Activated CD4-positive, alpha-beta T cell treated with anti-CD3 and anti-CD28 coated beads, Interleukin-2, amount 50 U/mL, for 24 hours (primary cell): ENCODE measurements at regions not wholly inside any gene's neighbourhood (a gene's known extent, or its start where the extent isn't known, plus 50 kb on each side); places are given as distances from the start of the nearest gene placed in this dataset.

Experiments used
- DNase-seq, 2 donors: peaks; one replicate each; pipeline ENCODE4 v3.0.0-alpha.2; 2020; ENCODE audit warnings: low read depth in 1 of 2, low spot score in 1 of 2

DNA sequence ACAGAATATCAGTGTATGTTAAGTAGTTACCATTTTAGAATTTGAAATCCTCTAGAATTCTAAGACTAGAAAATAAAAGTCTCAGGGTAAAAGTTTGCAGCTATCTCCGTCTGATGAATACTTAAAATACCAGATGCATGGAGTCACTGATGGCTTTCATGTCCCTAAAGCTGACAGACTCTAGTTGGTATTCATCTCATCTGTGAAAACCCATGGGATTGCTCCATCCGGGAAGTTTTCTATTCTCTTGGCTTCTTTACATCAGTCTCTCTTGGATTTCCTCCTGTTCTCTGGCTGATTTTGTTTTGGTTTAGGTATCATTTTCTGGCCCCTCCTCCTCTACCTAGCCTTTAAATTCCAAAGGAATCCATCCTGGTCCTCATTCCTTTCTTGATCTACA, 465.6 kb upstream of the POU3F3 start:
- no peak for DNase-seq

- no peak for DNase-seq
These were observed 451.1 kb upstream of the POU3F3 start for GRCh38 chr2:104402825-104403224.

- DNase-seq: no peak
These were observed 449.4 kb upstream of the POU3F3 start for GRCh38 chr2:104404526-104404925.

- no peak for DNase-seq
These were observed 448.3 kb upstream of the POU3F3 start for GRCh38 chr2:104405623-104406022.

DNA sequence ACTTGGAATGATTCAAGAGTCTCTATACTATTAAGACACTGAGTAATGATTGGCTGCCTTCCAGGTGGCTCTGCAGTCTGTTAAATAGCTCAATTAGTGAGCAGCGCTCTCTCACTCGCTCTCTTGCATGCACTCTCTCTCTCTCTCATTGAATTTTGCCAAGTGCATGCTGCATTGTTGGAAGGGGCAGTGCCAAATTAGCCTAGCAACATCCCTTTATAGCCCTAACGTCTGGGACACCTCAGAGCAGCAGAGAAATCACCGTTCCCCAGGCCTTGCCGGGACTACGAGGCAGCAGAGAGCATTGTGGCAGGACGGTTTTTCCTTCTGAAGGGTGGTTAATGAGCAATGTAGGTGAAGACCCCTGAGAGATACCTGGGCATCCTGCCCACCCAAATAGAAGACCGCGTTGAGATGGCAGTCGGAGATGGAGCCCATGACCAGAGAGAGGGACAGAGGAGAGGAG, 447.6 kb upstream of the POU3F3 start:
- DNase-seq: no peak

DNA sequence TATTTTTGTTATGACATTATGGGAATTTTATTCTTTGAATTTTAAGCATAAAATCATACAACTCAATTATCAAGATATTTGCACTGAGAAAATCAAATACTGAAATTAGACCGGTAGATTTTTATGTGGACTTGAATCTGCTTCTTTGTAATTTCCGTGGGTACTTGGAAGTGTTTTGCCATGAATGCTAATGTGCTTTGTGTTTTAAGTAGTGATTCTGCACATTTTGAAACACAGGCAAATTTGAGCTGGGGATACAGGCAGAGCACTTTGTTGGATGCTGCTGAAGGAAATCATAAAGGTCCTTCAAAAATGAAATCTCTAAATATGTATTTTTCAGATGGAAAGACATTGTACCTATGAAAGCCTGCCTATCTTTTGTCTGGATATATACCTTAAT, 446.3 kb upstream of the POU3F3 start:
- no peak for DNase-seq

DNA sequence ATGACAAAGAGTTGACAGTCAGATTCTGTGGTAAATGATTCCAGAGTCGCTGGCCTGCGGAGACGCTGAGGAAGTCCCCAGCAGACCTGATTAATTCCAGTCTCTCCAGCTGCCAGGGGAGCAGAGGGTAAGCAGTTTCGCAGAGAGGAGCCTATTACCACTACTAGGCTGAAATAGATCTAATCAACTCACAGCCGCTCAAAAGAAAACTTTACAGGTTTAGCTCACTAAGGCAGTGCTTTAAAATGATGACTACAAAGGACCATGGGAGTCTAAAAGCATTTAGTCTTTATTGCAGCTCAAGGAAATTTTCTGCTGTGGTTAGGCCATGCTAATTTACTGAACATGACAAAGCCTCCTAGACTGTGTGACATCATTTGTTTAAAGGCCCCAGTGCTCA, 445.6 kb upstream of the POU3F3 start:
- no peak for DNase-seq

GRCh38 chr2:104410136-104410535, 443.8 kb upstream of the POU3F3 start:
- no peak for DNase-seq

DNA sequence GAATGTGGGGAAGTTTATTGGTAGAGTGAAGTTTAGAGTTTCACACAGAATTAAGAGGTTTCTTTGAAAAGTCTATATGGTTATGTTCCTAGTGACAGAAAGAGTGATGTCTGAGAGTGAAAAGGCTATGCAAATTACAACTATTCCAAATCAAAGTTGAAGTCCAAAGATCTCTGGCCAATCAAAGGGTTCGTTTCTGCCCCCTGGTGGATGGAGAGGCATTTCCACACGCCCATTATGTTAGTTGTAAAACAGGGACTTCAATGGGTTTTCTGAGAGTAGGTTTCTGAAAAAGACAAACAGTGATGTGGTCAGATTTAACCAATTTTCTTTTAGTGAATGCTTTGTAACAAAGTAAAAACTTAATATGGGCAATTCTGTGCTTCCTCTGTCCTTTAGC, 441.5 kb upstream of the POU3F3 start:
- no peak for DNase-seq

DNA sequence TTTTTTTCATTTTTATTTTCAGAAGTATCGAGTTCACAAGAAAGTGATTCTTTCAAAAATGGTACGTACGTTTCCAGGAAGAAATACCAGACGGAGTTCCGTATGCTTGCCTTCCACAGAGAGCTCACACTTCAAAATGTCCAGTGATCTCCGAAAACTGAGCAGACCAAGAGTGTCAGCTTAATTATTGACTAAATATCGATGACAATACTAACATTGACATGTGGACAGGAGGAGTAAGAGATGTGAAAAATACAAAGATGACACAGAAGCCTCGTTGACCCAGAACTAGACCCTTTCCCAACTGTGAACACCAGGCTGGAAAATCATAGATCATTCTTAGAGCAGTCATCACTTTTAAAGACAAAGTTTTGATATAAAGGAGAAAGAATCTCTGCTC, 440.0 kb upstream of the POU3F3 start:
- no peak for DNase-seq

DNA sequence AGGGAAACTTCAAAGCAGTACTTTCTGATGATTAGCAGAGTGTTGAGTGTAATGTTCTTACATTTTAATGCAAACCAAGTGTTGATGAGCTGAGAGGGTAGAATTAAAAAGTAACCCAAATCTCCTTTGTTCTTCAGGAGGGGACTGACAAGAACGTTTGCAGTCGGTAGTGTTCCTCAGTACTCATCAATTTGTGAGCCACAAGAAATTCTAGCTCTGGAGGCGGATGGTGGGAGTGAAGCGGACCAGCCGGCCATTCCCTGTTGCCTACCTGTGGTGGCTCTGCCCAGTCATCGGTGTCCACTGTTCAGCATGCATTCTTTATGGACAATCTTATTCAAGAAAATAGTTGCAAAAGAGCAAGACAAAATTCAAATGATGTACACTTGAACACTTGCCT, 438.6 kb upstream of the POU3F3 start:
- DNase-seq: no peak

DNA sequence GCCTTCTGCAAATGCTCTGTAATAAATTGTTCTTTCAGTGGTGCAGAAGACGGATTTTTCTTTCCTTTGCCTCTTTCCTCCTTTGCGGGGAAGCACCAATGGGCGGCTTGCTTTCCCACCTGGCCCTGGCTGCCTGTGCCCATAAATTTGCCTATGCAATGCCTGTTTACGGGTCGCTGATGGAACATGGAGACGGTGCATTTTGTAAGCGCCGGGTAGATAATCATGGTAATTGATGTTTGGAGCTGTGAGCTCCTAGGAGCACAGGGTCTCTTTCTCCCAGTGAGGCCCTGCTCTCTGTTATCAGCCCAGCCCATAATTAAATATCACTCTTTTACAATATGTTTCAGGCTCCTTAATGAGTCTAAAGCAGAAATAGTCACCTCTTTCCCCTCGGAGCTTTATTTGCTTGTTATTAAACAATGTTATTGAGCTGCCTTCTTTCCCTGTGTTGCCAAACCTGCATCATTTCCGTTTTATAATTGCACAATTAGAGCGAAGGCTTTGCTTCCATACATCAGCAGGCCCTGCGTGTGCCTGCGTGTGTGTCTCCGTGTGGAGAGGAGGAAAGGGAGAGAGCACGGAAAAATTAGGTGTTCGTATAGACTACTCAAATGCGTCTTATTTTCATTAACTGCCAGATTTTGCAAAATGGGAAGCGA, 437.4 kb upstream of the POU3F3 start:
- no peak for DNase-seq

DNA sequence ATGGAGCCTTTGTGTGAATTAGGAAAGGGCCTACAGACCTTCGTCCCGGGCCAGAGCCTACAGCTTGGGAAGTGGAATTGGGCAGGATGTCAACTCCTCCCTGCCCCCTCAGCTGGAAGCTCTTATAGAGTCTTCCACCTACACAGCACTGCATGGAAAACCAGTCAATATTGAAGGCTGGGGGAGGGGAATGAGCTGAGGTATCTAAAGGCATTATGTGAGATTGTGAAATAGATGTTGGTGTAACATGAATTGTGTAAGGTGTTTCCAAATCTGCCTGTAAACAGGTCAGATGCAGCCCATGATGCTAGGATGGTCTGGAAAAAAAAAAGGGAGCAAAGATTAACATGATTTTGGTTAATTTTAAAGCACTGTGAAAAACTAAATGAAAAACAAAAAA, 433.5 kb upstream of the POU3F3 start:
- DNase-seq: no peak

DNA sequence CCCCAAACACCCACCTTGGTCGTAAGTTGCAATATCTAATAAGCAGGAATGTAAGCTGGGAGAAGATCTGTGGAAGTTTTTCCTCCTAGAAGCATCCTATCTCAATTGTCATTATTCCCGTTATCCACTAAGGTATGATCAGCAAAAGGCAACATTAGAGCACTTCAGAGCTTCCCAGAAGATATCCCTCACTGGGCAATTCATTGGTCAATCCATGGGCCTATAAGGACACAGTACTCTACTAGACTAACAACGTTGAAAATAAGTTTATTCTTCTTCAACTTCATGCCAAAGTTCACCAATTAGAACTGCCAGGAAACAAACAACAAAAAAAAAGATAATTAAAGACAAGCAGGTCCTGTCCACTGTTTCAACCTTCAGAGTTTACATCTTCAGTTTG, 433.0 kb upstream of the POU3F3 start:
- DNase-seq: no peak

GRCh38 chr2:104425850-104426595, 427.9 kb upstream of the POU3F3 start:
- DNase-seq: no peak

DNA sequence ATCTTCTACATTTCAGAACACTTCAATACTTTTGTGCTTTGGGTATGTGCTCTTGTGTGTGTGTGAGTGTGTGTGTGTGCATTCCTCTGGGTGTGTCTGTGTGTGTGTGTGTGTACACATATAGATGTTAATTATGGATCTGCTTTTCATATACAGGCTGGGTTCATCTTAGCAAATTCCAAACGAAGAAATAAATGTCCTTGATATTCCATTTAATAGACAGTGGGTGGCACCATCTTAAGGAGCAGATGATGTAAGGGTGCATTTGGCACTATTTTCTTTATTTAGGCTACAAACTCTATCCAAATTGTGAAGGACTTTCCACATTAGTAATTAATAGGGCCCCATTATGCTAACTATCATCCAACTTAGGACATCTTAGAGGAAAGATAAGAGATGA, 425.8 kb upstream of the POU3F3 start:
- DNase-seq: no peak

DNA sequence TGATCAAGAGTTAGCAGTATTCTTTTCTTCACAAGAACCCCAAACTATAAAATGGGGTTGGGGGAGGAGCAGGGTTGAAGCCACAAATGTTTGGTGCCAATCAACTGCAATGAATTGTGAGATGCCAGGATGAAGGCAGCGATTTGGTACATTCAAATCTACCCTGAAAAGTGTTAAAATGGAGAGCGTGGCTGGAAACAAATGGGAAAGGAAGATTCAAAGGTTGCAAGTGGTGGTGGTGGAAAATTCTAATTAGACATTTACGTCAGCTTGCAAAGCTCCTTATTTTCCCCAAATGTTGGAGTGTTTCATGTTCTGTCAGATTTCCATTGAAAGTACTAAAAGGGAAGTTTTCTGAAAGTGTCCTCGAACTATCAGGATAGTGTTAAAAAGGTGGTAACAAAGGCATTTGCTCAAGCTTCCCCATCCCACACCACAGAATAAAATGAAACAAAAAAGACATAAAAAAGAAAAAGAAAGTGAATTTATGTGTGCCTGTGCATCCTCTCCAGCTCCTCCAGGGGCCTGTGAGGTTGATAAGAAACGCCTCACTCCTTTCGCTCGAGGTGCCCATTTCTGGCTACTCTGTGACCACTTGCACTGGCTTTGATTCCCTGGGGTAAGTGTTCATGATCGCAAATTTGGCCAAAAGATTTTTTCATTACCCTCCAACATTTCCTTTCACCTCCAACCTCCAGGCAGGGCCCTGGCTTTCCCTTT, 424.1 kb upstream of the POU3F3 start:
- no peak for DNase-seq

GRCh38 chr2:104430359-104430740, 423.6 kb upstream of the POU3F3 start:
- no peak for DNase-seq

- DNase-seq: no peak
These were observed 423.1 kb upstream of the POU3F3 start for GRCh38 chr2:104430852-104431251.

DNA sequence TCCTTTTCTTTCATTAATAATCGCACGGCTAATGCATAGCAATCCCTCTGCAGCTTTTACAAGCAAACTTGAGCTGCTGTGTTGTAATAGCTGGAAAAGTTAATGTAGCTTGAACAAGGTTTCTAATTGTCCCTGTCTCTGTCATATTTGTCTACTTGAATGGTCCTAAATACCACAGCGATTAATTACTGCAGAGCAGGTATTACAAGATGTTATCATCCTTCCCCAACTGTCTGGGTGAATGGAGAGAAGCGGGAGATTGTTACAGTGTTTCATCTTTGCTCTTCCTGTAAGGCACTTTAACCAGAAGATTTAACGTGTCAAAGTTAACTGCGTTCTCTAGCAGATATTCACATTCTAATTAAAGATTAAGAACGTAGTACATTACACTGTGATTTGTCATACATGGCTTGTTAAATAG, 422.2 kb upstream of the POU3F3 start:
- DNase-seq: no peak

- no peak for DNase-seq
These were observed 421.5 kb upstream of the POU3F3 start for GRCh38 chr2:104432401-104432800.

GRCh38 chr2:104432991-104433390, 420.9 kb upstream of the POU3F3 start:
- no peak for DNase-seq
